ENCODE measurements at regions not wholly inside any gene's neighbourhood (a gene's known extent, or its start where the extent isn't known, plus 50 kb on each side); places are given as distances from the start of the nearest gene placed in this dataset.

- H3K27me3 ChIP-seq (ENCODE audit: insufficient read depth, low read length): no peaks in the 10 kb centered on the region
- Mint-ChIP-seq H3K4me1 (ENCODE audit: low read depth, unreplicated experiment) (peaks cover 7% of the 10 kb centered on the region), H3K36me3 (ENCODE audit: low read depth, unreplicated experiment) (peaks cover 2% of the 10 kb centered on the region), H3K4me3 (ENCODE audit: unreplicated experiment) (no peak overlapping the region), H3K9me3 (ENCODE audit: unreplicated experiment) (peaks cover 5% of the 10 kb centered on the region), H3K27me3 (ENCODE audit: low read depth, unreplicated experiment) (no peaks in the 10 kb centered on the region), H3K27ac (ENCODE audit: unreplicated experiment) (no peak overlapping the region)
- H4K20me1 ChIP-seq (ENCODE audit: insufficient read depth, low read length): no peaks in the 10 kb centered on the region
- H3K36me3 ChIP-seq (ENCODE audit: insufficient read depth, low read length): no peaks in the 10 kb centered on the region
- H3K4me3 ChIP-seq (ENCODE audit: insufficient read depth, low read depth, low read length): no peak overlapping the region
- H3K79me2 ChIP-seq (ENCODE audit: insufficient read depth, low read length): no peaks in the 10 kb centered on the region
- FAIRE-seq (no peak), DNase-seq (ENCODE audit: low read depth) (no peak)
- no peak for TF ChIP-seq CTCF (IDR thresholded peaks at IDR 0.05; ENCODE audit: insufficient read depth, low read depth, low read length)
- TF ChIP-seq EZH2 (IDR thresholded peaks at IDR 0.05; ENCODE audit: insufficient read depth, low read length): no peak
- no peak overlapping the region for H3K4me2 ChIP-seq (ENCODE audit: low read length)
- no peaks in the 10 kb centered on the region for H3K9me3 ChIP-seq (ENCODE audit: insufficient read depth, low read depth, low read length)
- no peak overlapping the region for H2AFZ ChIP-seq (ENCODE audit: low read depth, low read length)
- no peaks in the 10 kb centered on the region for H3K4me1 ChIP-seq (ENCODE audit: insufficient read depth, low read length)
- H3K9ac ChIP-seq (ENCODE audit: low read length): no peak overlapping the region
- H3K27ac ChIP-seq (ENCODE audit: low read depth, low read length): no peak overlapping the region
Observed at GRCh38 chr4:56252561-56253152, 134.6 kb downstream of the AASDH start.

DNA sequence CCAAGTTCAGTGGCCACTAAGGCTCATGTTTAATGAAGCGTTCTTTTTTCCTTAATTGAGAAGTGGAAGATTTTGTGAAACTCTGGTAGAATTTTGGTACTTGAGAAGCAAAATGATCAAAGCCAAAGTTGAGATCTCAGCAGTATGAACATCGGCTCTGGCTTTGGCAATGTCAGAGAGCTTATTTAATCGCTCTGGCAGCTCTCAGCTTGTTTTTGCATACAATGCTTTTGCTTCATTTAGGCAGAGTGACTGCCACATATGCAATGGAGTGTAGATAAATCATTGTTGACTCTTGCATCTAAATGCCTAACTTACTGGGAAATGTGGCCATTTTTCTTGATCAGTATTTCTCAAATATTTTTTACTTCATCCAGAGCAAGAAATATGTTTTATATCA lies 135.7 kb downstream of the AASDH start:
- peaks cover 7% of the 10 kb centered on the region for H3K4me1 Mint-ChIP-seq (ENCODE audit: low read depth, unreplicated experiment)
- Histone ChIP-seq H4K20me1 (ENCODE audit: insufficient read depth, low read length) (no peaks in the 10 kb centered on the region), H3K9me3 (ENCODE audit: insufficient read depth, low read depth, low read length) (no peaks in the 10 kb centered on the region), H3K36me3 (ENCODE audit: insufficient read depth, low read length) (no peaks in the 10 kb centered on the region), H3K9ac (ENCODE audit: low read length) (no peak overlapping the region), H3K4me2 (ENCODE audit: low read length) (no peak overlapping the region), H3K27ac (ENCODE audit: low read depth, low read length) (no peak overlapping the region), H3K4me3 (ENCODE audit: insufficient read depth, low read depth, low read length) (no peak overlapping the region), H2AFZ (ENCODE audit: low read depth, low read length) (no peak overlapping the region), H3K4me1 (ENCODE audit: insufficient read depth, low read length) (no peaks in the 10 kb centered on the region), H3K27me3 (ENCODE audit: insufficient read depth, low read length) (no peaks in the 10 kb centered on the region), H3K79me2 (ENCODE audit: insufficient read depth, low read length) (no peaks in the 10 kb centered on the region)
- H3K9me3 Mint-ChIP-seq (ENCODE audit: unreplicated experiment): peaks cover 2% of the 10 kb centered on the region
- no peak for FAIRE-seq
- TF ChIP-seq CTCF (IDR thresholded peaks at IDR 0.05; ENCODE audit: insufficient read depth, low read depth, low read length) (no peak), EZH2 (IDR thresholded peaks at IDR 0.05; ENCODE audit: insufficient read depth, low read length) (no peak)
- H3K36me3 Mint-ChIP-seq (ENCODE audit: low read depth, unreplicated experiment): peaks cover 2% of the 10 kb centered on the region
- no peak overlapping the region for H3K27ac Mint-ChIP-seq (ENCODE audit: unreplicated experiment)
- no peak overlapping the region for H3K4me3 Mint-ChIP-seq (ENCODE audit: unreplicated experiment)
- DNase-seq (ENCODE audit: low read depth): no peak
- H3K27me3 Mint-ChIP-seq (ENCODE audit: low read depth, unreplicated experiment): no peaks in the 10 kb centered on the region

GRCh38 chr4:56250776-56251175 lies 136.5 kb downstream of the AASDH start:
- Histone ChIP-seq H3K9me3 (ENCODE audit: insufficient read depth, low read depth, low read length) (no peaks in the 10 kb centered on the region), H3K27me3 (ENCODE audit: insufficient read depth, low read length) (no peaks in the 10 kb centered on the region), H3K27ac (ENCODE audit: low read depth, low read length) (no peak overlapping the region), H3K4me1 (ENCODE audit: insufficient read depth, low read length) (no peaks in the 10 kb centered on the region), H3K36me3 (ENCODE audit: insufficient read depth, low read length) (no peaks in the 10 kb centered on the region), H3K4me3 (ENCODE audit: insufficient read depth, low read depth, low read length) (no peak overlapping the region), H3K9ac (ENCODE audit: low read length) (no peak overlapping the region), H4K20me1 (ENCODE audit: insufficient read depth, low read length) (no peaks in the 10 kb centered on the region), H3K79me2 (ENCODE audit: insufficient read depth, low read length) (no peaks in the 10 kb centered on the region), H2AFZ (ENCODE audit: low read depth, low read length) (no peak overlapping the region), H3K4me2 (ENCODE audit: low read length) (no peak overlapping the region)
- Mint-ChIP-seq H3K4me1 (ENCODE audit: low read depth, unreplicated experiment) (peaks cover 13% of the 10 kb centered on the region), H3K36me3 (ENCODE audit: low read depth, unreplicated experiment) (peaks cover 2% of the 10 kb centered on the region), H3K27me3 (ENCODE audit: low read depth, unreplicated experiment) (no peaks in the 10 kb centered on the region), H3K27ac (ENCODE audit: unreplicated experiment) (no peak overlapping the region), H3K4me3 (ENCODE audit: unreplicated experiment) (no peak overlapping the region), H3K9me3 (ENCODE audit: unreplicated experiment) (no peaks in the 10 kb centered on the region)
- DNase-seq (ENCODE audit: low read depth) (no peak), FAIRE-seq (no peak)
- TF ChIP-seq CTCF (IDR thresholded peaks at IDR 0.05; ENCODE audit: insufficient read depth, low read depth, low read length) (no peak), EZH2 (IDR thresholded peaks at IDR 0.05; ENCODE audit: insufficient read depth, low read length) (no peak)
